Hepatocyte (in vitro differentiated cells): ENCODE measurements at regions not wholly inside any gene's neighbourhood (a gene's known extent, or its start where the extent isn't known, plus 50 kb on each side); places are given as distances from the start of the nearest gene placed in this dataset.

ENCODE experiments used
- EZH2 ChIP-seq: fragments of 200-600 bp; sonication (generic); IDR thresholded peaks from 2 replicates; pipeline ENCODE4 v1.6.1; 2016; ENCODE audit warnings: antibody characterized with exemption, mild to moderate bottlenecking, borderline replicate concordance
- EZH2phosphoT487 ChIP-seq: fragments of 200-600 bp; sonication (generic); IDR thresholded peaks from one replicate; pipeline ENCODE4 v1.6.1; 2018; ENCODE audit warnings: antibody characterized with exemption, mild to moderate bottlenecking, low read depth, moderate library complexity; ENCODE audit not compliant: unreplicated experiment, severe bottlenecking
- TF ChIP-seq, protein P1 (sequence below): fragments of 200-600 bp; sonication (generic); IDR thresholded peaks from 2 replicates; pipeline ENCODE4 v1.5.1; 2016; ENCODE audit warnings: antibody characterized with exemption, mild to moderate bottlenecking; ENCODE audit not compliant: poor library complexity

DNA sequence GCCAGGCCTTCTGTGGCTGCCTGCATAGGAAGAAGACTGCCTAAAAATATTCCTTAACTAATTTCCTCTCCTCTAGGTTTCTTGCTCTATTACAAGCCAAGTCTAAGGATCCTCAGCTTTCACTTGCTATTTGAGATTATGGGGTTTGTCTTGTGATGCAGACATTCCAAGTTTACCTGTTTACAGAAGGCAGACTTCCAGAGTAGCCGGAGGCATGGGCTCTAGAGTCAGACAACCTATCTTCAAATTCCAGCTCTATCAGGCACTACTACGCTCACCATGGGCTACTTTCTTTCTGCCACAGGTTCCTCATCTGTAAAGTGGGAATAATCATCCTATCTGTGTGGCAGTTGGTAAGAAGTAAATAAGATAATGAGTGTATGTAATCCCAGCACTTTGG is 95.6 kb upstream of the BCL6 start:
- no peak for TF ChIP-seq EZH2
- TF ChIP-seq, protein P1, sequence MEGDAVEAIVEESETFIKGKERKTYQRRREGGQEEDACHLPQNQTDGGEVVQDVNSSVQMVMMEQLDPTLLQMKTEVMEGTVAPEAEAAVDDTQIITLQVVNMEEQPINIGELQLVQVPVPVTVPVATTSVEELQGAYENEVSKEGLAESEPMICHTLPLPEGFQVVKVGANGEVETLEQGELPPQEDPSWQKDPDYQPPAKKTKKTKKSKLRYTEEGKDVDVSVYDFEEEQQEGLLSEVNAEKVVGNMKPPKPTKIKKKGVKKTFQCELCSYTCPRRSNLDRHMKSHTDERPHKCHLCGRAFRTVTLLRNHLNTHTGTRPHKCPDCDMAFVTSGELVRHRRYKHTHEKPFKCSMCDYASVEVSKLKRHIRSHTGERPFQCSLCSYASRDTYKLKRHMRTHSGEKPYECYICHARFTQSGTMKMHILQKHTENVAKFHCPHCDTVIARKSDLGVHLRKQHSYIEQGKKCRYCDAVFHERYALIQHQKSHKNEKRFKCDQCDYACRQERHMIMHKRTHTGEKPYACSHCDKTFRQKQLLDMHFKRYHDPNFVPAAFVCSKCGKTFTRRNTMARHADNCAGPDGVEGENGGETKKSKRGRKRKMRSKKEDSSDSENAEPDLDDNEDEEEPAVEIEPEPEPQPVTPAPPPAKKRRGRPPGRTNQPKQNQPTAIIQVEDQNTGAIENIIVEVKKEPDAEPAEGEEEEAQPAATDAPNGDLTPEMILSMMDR = no peak
- TF ChIP-seq EZH2phosphoT487 = no peak
